Parathyroid adenoma (tissue), 2 donors: ENCODE measurements at regions not wholly inside any gene's neighbourhood (a gene's known extent, or its start where the extent isn't known, plus 50 kb on each side); places are given as distances from the start of the nearest gene placed in this dataset.

Experiments
- H2AFZ ChIP-seq: fragments of 300-600 bp; sonication (generic); one replicate; pipeline ENCODE4 v1.7.0; 2017; ENCODE audit warnings: antibody characterized with exemption, mild to moderate bottlenecking
- H3K27ac ChIP-seq: fragments of 300-600 bp; sonication (generic); one replicate; pipeline ENCODE4 v1.7.0; 2017
- H3K27me3 ChIP-seq: fragments of 300-600 bp; sonication (generic); one replicate; pipeline ENCODE4 v1.7.0; 2017; ENCODE audit warnings: low read length; ENCODE audit not compliant: control insufficient read depth, insufficient read depth
- H3K36me3 ChIP-seq: fragments of 300-600 bp; sonication (generic); one replicate; pipeline ENCODE4 v1.7.0; 2017; ENCODE audit warnings: low read length; ENCODE audit not compliant: control insufficient read depth, insufficient read depth
- H3K4me1 ChIP-seq: fragments of 300-600 bp; sonication (generic); one replicate; pipeline ENCODE4 v1.7.0; 2017; ENCODE audit warnings: control low read depth
- H3K4me2 ChIP-seq: fragments of 300-600 bp; sonication (generic); one replicate; pipeline ENCODE4 v1.7.0; 2017; ENCODE audit warnings: low read length
- H3K4me3 ChIP-seq: fragments of 300-600 bp; sonication (generic); one replicate; pipeline ENCODE4 v1.7.0; 2017; ENCODE audit warnings: low read depth, low read length
- H3K79me2 ChIP-seq: fragments of 300-600 bp; sonication (generic); one replicate; pipeline ENCODE4 v1.7.0; 2017; ENCODE audit warnings: control low read depth
- H3K9ac ChIP-seq: fragments of 300-600 bp; sonication (generic); one replicate; pipeline ENCODE4 v1.7.0; 2017; ENCODE audit warnings: mild to moderate bottlenecking
- H3K9me3 ChIP-seq: fragments of 300-600 bp; sonication (generic); one replicate; pipeline ENCODE4 v1.7.0; 2017; ENCODE audit warnings: low read length; ENCODE audit not compliant: control insufficient read depth
- TF ChIP-seq, protein P1 (sequence below): fragments of 300-600 bp; sonication (generic); IDR thresholded peaks from one replicate; pipeline ENCODE4 v1.7.0; 2017; ENCODE audit warnings: antibody characterized with exemption, mild to moderate bottlenecking
- donor health status: primary hyperparathyroidism.

DNA sequence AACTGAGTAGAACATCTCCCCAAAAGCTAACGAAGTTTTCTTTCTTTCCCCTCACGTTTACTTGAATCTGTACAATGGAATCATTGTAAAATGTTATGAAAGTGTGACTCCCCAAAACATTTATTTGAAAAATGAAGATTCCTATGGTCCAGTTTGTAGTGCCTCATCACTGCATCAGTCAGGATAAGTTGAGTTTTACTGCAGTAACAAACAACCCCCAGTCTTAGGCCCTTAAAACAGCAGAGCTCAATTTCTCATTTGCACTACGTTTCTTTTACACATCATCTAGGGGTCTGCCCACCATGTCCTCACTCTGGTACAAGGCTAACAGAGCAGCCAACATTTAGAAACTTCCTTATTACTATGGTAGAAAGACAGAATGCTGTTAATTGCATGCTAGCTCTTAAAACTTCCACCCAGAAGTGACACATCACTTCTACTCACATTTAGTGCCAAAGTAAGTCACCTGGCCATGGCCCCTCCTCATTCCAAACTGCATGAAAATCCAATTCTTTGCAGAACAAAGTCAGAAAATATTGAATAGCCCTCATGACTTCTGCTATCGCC, 546.4 kb downstream of the MED13L start:
- H3K79me2 ChIP-seq, result no peaks in the 10 kb centered on the region
- H3K27me3 ChIP-seq, result no peaks in the 10 kb centered on the region
- TF ChIP-seq, protein P1, sequence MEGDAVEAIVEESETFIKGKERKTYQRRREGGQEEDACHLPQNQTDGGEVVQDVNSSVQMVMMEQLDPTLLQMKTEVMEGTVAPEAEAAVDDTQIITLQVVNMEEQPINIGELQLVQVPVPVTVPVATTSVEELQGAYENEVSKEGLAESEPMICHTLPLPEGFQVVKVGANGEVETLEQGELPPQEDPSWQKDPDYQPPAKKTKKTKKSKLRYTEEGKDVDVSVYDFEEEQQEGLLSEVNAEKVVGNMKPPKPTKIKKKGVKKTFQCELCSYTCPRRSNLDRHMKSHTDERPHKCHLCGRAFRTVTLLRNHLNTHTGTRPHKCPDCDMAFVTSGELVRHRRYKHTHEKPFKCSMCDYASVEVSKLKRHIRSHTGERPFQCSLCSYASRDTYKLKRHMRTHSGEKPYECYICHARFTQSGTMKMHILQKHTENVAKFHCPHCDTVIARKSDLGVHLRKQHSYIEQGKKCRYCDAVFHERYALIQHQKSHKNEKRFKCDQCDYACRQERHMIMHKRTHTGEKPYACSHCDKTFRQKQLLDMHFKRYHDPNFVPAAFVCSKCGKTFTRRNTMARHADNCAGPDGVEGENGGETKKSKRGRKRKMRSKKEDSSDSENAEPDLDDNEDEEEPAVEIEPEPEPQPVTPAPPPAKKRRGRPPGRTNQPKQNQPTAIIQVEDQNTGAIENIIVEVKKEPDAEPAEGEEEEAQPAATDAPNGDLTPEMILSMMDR, result no peak
- H3K4me3 ChIP-seq, result no peak overlapping the region
- H3K4me2 ChIP-seq, result no peak overlapping the region
- no peak overlapping the region for H3K9ac ChIP-seq
- H3K36me3 ChIP-seq, result no peaks in the 10 kb centered on the region
- H3K4me1 ChIP-seq, result no peaks in the 10 kb centered on the region
- no peaks in the 10 kb centered on the region for H3K9me3 ChIP-seq
- H3K27ac ChIP-seq, result no peak overlapping the region
- H2AFZ ChIP-seq, result no peak overlapping the region

DNA sequence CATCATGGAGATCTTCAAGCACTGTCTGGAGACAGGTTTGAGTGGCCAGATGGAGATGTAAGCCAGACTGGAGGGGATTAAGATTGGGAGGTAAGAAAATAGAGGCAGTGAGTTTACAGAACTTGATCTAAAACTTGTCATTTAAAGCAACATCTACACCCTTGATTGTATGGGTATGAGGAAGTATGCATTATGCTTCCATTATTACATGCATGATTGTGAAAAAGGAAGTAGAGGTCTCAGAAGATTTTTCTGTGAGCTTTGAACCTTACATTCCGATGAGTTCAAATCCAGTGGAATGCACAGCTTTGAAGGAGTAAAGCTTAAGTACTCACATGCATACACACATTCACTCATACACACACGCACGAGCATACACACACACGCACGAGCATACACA, 550.8 kb downstream of the MED13L start:
- Histone ChIP-seq H3K9ac (no peak overlapping the region), H3K27ac (no peak overlapping the region), H2AFZ (no peak overlapping the region), H3K4me3 (no peak overlapping the region), H3K27me3 (no peaks in the 10 kb centered on the region), H3K4me1 (no peaks in the 10 kb centered on the region), H3K79me2 (no peaks in the 10 kb centered on the region), H3K36me3 (no peaks in the 10 kb centered on the region), H3K4me2 (no peak overlapping the region), H3K9me3 (no peaks in the 10 kb centered on the region)
- TF ChIP-seq, protein P1, result no peak

DNA sequence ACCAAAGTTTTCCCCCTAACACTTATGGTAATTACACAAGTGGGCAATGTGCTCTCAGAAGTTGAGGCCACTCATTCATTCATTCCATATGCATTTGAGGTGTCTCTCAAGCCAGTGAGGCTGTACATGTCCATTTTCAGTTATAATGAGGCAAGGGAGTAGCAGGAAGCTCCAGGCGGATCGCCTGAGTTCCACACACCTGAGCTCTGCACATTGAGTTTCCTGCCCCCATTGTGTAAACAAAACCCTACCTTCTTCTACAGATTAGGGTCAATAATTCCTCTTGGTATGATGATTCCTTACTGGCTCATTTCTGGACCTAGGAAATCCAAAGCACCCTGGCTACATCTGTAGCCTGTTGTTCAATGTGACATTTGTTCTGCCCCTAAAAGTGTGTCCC, 555.3 kb downstream of the MED13L start:
- TF ChIP-seq, protein P1, result no peak
- Histone ChIP-seq H3K4me1 (no peaks in the 10 kb centered on the region), H3K9ac (no peak overlapping the region), H3K4me2 (no peak overlapping the region), H3K27ac (no peak overlapping the region), H2AFZ (no peak overlapping the region), H3K79me2 (no peaks in the 10 kb centered on the region), H3K27me3 (no peaks in the 10 kb centered on the region), H3K9me3 (no peaks in the 10 kb centered on the region), H3K4me3 (no peak overlapping the region), H3K36me3 (no peaks in the 10 kb centered on the region)

GRCh38 chr12:115716551-115716950, 560.9 kb downstream of the MED13L start:
- H3K9me3 ChIP-seq, result no peaks in the 10 kb centered on the region

GRCh38 chr12:115712676-115713075, 564.8 kb downstream of the MED13L start:
- no peak overlapping the region for H3K27ac ChIP-seq
- H3K27me3 ChIP-seq, result no peaks in the 10 kb centered on the region
- no peak overlapping the region for H3K4me3 ChIP-seq
- no peak overlapping the region for H2AFZ ChIP-seq
- no peaks in the 10 kb centered on the region for H3K79me2 ChIP-seq
- H3K4me2 ChIP-seq, result no peak overlapping the region
- H3K4me1 ChIP-seq, result no peaks in the 10 kb centered on the region
- no peak overlapping the region for H3K9ac ChIP-seq
- no peaks in the 10 kb centered on the region for H3K9me3 ChIP-seq
- TF ChIP-seq, protein P1, result no peak
- H3K36me3 ChIP-seq, result no peaks in the 10 kb centered on the region

More at GRCh38 chr12:115716551-115716950, 560.9 kb downstream of the MED13L start:
- H3K27ac ChIP-seq, result no peak overlapping the region
- TF ChIP-seq, protein P1, result no peak
- H3K27me3 ChIP-seq, result no peaks in the 10 kb centered on the region
- H2AFZ ChIP-seq, result no peak overlapping the region
- no peaks in the 10 kb centered on the region for H3K79me2 ChIP-seq
- H3K36me3 ChIP-seq, result no peaks in the 10 kb centered on the region
- H3K9ac ChIP-seq, result no peak overlapping the region
- no peak overlapping the region for H3K4me3 ChIP-seq
- H3K4me2 ChIP-seq, result no peak overlapping the region
- no peaks in the 10 kb centered on the region for H3K4me1 ChIP-seq
